ENCODE measurements at regions not wholly inside any gene's neighbourhood (a gene's known extent, or its start where the extent isn't known, plus 50 kb on each side); places are given as distances from the start of the nearest gene placed in this dataset.
"Not testable (repeated sequence)": the region's sequence is repeated elsewhere in the genome, so short reads cannot be mapped to it uniquely, and the experiment has no call there.

DNA sequence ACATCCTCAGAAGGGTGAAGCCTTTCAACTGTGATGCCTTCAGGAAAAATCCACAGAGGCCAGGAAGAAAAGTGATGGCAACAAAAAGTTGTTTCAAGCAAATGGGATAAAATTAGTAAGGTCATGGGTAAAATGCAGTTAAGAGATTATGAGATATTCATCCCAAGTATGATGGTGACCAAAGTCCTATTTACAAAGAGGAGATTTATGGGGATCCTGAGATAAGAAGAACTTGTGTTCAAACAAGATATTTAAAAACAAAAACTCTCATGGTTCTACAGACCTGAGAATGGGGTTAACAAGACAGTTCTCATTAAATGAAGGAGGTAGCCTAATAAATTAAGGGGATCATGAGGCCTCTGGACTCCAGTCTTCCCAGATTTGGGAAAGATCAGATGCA is 184.4 kb downstream of the FCRL5 start:
- DNase-seq = no peak

DNA sequence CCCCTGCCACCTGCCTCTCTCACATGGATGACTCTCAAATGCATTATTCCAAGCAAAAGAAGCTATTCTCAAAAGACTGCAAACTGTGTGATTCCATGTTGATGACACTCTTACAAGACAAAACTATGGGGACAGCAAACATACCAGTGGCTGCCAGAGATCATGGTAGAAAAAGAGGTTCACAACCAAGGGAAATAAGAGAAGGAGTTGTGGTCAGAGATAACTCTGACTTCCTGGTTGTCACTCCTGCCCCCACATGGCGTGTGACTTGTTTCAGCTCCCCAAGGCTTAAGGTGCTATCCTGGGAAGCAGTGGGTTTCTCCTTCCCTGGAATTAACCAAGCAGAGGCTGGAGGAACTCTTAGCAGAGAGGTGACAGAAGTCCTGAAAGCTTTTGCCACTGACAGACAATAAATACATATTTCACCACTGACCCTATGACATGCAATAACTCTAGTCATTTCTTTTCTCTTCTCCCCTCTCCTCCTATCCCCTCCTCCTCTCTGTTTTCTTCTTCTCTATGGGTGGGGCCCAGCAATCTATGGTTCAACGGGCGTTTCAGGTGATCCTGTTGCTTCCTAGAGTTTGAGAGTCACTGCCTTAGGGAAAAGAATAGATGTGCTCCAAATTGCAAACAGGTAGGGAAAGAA is 185.1 kb downstream of the FCRL5 start:
- DNase-seq = no peak

DNA sequence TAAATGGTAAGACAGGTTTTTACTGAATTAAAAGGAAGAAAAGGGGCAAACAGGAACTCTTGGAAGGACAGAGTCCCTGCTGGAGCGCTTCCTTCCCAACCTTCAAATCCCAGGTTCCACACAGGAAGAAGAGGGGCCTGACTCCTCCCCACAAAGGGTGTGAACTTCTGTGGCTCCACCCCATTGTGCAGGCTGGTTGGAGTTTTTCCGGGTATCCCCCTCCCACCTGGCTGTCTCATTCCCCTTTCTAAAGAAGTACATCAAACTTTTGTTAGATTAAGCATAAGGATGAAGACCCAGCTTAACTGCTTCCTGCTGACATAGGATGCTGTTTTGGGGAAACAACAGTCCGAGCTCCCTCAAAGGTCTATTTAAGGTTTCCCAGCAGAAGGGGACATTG is 187.7 kb downstream of the FCRL5 start:
- DNase-seq = no peak

DNA sequence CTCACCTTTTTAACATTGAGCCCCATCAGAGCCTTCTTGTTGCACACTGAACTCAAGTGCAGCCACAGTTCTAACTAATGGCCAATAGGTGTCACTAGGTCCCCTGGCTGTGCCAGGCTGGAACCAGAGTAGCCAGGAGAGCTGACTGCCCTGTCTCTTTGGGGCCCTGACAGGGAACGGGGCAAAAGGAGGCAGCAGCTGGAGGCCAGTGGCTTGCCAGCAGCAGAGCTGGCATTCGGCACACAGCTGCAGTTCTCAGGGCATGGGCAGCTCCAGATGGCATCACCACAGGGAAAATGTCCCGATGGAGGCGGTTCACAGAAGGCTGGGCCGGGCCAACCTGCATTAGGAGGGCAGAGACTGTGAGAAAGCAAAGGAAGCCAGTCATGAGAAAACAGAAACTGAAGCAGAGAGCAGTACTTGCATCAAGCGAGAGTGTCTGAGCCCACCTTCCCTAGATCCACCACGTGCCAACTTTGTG is 188.6 kb downstream of the FCRL5 start:
- peak; percentile 38 for DNase-seq

DNA sequence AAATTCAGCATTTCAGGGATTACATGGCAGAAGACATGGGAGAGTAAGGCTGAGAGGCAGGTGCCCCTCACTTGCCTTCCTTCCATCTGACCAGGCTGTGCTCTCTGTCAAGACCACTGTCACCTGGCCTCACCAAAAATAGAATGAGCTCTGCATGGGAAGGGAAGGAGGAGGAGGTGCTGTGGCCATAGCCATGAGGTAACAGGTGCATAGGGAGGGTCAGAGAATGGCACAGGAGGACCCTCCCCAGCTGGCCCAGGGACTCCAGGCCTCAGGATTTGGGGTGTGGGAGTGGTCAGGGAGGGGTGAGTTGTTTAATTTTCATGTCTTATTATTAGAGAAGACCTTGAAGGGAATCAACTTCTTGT is 192.3 kb downstream of the FCRL5 start:
- no peak for DNase-seq

DNA sequence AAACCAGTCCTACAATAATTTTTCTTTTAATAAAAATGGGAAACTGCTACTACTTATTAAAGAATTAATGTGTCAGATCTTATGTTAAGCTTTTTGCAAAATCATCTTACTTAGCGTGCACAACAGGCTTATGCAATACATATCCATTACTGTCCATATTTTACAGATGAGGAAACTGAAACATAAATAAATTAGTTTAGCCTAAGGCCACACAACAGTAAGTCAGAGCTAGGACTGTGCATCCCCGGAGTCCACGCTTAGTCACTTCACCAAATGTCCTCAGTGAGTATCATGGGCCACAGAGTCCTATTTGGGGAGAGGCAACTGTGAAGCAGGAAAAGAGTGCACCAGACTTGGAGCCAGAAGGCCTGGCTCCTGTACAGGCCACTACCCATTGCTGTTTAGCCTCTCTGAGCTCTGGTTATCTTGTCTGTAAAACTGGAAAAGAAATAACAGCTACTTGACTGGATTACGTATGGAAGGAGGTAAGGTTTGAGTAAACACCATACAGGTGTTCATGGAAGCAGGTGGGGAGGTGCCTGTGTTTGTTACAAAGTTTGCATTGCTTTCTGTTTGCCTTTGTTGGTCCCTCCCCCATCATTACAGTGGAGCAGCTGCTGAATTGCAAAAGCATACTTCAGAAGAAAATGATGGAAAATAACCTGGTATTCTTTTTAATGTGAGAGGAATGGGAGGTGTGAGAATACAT is 192.8 kb downstream of the FCRL5 start:
- DNase-seq = no peak

DNA sequence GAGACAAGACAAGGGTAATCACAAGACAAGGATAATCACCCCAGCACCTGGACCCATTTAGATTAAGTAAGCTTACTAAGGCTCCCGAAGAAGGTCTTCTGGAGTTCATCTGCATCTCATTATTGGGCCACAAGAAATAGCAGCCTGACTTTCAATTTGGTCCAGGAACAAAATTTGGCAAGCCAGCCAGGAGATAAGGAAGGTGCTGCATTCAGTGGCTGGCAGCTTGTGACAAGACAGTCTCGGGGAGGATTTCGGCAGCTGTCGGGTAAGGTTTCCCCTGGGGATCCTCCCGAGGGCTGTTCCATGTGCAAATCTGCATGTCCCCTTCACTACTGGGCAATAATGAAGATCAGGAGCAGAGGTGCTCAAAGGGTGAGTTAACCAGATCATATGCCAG is 195.2 kb downstream of the FCRL5 start:
- no peak for DNase-seq

DNA sequence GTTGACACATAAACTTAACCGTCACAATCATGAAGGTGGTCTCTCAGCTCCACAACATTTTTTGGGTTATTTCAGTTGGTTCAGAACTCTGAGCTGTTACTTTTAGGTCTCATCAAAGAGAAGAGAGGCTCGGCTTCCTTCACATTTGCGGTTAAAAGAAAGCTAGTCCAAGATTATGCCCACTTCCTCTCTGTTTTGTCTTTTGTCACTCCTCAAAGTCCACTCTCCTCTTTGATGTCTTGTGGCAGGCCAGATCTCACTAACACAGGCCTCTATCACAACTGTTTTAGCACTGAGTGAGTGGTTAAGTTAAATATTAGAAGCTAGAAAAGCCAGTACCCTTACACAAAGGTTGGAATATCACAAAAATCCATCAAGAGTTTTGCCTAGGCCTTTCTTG is 195.7 kb downstream of the FCRL5 start:
- DNase-seq = no peak

DNA sequence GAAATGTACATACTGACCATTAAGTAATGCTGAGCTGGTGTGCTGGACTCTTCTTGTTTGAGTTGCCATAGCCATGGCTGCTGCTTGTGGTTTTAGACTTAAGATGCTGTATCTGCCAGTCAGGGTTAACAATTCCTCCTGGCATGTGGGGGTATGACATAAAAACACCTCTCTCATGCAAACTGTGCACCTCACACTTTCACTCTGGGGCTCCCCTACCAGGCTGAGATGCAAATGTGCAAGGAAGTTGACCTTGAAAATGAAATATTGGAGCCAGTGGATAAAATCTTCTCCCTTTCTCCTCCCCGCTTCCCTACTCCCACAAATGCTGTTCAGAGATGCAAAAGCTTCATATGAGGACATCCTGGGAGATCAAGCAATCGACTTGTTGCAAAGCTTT is 198.8 kb downstream of the FCRL5 start:
- DNase-seq = no peak

DNA sequence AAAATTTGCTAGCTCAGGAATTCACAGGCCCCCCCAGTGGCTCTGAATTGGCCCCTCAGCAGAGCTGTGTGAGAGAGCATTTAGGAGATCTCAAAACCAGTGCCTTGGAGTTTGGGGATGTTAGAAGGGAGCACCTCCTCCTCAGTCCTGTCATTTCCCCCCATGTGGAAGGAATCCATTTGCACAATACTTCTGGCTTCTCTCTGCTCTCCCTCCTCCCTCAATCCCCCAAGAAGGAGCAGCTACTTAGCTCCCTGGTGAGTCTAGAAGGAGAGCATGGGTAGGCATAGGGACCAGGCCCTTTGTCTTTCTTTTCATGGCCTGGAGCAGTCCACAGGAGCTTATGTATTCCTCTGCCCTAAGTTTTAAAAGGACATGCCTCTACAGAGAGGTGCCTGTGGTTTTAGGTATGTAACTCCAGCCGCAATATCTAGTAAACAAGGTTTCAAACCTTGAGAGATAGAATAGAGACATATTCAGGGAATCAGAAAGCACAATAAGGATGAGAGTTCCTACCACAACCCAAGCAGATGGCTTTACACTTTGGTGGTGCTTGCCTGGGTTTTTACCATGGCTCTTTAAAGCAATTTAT is 199.4 kb downstream of the FCRL5 start:
- no peak for DNase-seq

DNA sequence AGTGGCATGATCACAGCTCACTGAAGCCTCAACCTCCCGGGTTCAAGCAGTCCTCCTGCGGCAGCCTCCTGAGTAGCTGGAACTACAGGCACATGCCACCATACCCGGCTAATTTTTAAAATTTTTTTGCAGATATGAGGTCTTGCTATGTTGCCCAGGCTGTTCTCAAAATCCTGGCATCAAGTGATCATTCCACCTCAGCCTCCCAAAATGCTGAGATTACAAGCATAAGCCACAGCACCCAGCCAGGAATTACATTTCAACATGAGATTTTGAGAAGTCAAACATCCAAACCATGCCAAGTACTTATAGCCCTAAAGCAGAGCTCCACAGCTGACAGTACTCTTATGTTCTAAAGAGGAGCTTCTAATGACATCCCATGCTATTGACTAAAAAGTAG is 200.1 kb downstream of the FCRL5 start:
- no peak for DNase-seq

DNA sequence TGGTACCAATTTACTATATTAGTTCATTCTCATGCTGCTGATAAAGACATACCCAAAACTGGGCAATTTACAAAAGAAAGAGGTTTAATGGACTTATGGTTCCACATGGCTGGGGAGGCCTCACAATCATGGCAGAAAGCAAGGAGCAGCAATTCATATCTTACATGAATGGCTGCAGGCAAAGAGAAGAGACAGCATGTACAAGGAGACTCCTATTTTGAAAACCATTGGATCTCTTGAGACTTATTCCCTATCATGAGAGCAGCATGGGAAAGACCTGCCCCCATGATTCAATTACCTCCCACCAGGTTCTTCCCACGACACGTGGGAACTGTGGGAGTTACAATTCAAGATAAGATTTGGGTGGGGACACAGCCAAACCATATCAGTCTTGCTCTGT is 200.5 kb downstream of the FCRL5 start:
- not testable (repeated sequence) for DNase-seq

DNA sequence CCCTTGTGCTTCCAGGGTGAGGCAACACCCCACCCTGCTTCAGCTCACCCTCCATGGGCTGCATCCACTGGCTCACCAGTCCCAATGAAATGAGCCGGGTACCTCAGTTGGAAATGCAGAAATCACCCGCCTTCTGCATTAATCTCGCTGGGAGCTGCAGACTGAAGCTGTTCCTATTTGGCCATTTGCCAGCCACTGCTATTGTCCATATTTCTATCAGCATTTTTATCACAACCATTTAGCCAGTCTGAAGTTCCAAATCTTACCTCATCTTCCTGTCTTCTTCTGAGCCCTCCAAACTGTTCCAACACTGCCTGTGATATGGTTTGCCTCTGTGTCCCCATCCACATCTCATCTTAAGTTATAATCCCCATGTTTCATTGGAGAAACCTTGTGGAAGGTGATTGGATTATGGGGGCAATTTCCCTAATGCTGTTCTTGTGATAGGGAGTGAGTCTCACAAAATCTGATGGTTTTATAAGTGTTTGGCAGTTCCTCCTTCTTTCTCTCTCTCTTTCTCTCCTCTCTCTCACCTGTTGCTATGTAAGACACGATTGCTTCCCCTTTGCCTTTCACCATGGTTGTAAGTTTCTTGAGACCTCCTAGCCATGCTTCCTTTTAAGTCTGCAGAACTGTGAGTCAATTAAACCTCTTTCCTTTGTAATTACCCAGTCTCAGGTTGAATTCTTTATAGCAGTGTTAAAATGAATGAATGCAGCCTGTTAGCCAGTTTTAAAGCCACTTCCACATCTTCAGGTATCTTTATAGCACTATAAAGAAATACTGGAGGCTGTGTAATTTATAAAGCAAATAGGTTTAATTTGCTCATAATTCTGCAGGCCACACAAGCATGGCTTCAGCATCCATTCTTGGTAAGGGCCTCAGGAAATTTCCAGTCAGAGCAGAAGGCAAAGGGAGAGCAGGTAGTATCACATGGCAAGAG is 203.5 kb downstream of the FCRL5 start:
- DNase-seq = no peak

DNA sequence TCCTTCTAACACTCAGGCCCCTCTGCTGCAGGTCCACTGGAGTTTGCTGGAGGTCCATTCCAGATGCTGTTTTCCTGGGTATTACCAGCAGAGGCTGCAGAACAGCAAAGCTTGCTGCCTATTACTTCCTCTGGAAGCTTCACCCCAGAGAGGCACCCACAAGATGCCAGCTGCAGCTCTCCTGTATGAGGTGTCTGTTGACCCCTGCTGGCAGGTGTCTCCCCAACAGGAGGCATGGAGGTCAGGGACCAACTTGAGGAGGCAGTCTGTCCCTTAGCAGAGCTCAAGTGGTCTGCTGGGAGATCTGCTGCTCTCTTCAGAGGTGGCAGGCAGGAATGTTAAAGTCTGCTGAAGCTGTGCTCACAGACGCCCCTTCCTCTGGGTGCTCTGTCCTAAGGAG is 204.8 kb downstream of the FCRL5 start:
- no peak for DNase-seq

DNA sequence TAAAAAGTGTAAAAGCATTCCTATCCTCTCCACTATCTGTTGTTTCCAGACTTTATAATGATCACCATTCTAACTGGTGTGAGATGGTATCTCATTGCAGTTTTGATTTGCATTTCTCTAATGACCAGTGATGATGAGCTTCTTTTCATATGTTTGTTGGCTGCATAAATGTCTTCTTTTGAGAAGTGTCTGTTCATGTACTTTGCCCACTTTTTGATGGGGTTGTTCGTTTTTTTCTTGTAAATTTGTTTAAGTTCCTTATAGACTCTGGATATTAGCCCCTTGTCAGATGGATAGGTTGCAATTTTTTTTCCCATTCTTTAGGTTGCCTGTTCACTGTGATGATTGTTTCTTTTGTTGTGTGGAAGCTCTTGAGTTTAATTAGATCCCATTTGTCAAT is 199.6 kb upstream of the ETV3 start:
- DNase-seq = not testable (repeated sequence)

DNA sequence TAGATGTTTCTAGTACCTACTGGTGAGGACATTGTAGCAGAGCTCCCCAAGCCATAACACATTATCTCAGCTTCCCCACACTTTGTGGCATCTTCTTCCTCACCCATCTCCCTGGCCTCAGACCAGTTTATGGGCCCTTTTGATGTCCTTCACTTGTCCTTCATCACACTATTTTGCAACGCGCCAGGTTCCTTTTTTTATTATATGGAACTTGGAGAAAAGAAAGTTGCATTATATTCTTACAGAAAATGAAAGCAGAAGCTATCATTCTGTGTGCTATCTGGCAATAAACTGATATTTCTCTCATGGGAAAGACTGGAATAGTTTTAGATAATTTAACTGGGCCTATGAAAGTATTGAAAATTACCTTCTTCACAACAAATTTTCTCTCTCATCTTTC is 196.9 kb upstream of the ETV3 start:
- no peak for DNase-seq

DNA sequence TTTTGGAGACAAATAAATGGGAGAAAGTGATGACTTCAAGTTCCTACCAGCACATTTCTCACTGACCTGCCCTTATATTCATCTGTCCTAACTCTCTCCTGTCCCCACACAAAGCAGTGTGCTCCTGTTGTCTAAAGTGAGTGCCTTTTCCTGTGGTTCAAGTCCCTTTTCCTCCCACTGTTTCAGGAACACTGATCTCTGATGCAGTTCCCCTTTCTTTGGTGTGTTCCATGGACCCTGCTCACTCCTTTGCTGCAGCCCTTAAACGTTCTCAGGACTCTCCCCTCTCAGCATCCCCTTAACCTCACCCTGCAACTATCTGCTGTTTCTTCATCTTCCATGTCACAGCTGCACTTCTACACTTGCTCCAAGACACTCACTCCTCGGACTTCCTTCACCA is 195.8 kb upstream of the ETV3 start:
- DNase-seq = no peak

DNA sequence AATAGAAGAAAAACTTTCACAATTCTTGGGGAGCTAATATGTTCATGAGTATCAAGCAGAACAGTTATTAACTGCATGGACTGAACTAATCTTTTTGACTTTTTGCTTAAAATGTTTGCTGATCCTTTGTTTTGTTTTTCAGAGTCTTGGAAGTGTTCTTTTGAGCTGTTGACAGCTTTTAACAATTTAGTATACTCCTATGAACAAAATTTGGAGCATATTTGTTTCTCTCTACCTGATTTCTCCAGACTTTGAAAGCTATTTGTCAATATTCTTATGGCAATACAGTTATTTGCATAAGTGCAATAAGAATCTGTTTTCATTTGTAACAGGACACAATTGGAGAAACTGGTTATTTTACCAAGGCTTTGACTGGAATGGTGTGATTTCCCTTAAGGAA is 192.0 kb upstream of the ETV3 start:
- not testable (repeated sequence) for DNase-seq

DNA sequence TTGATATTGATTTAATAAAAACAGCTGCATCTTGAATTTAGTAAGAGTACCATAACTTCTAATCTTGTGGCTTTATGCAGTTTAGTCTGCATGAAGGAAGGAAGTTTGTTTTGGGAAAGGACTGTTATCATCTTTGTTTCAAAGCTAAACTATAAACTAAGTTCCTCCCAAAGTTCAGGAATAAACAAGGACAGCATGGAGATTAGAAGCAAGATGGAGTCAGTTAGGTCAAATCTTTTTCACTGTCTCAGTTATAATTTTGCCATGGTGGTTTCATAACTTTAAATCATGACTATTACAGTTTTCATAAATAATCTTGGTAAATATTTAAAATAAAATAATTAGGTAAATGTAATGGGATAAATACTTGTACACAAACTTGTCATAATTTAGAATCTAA is 189.9 kb upstream of the ETV3 start:
- not testable (repeated sequence) for DNase-seq

DNA sequence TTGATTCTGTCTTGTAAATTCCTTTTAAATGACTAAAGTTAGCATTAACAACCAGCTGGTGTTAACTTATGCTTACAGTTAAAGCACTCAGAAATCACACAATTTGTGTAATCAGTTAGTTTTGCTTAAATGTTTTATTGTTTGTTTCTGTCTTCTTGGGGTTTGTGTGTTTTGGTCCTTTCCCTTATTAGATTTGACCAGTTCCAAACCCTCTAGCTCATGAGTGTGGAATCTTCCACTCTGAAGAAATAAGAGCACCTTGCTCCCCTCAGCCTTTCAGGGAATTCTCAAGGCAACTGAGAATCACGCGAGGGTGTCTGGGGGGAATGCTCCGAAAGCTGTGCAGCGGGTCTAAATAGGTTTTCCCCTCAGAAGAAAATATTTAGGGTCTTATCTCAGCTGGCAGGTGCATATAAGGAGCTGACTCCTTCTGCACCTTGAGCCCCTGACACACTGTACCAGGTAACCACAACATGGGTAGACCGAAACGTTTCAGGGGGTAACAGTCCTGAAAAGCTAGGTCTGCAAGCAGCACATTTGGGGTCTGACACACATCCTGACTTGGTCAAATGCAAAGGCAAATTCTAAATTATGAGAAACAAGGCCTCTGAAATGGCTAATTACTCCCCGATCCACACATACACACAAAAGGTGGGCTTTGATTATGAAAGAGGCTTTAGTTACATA is 188.1 kb upstream of the ETV3 start:
- DNase-seq = no peak

DNA sequence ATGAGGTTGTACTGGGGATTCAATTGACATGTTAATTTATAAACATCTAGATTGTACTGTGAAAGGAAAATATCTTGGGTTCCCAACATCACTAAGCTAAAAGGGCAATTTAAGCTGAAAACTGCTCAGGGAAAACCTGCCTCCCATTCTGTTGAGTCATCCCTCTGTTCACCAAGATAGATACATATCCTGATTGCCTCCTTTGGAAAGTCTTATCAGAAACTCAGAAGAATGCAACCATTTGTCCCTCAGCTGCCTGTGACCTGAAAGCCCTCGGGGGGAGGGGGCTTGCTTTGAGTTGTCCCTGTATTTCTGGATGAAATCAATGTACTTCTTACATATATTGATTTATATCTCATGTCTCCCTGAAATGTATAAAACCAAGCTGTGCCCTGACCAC is 187.0 kb upstream of the ETV3 start:
- DNase-seq = no peak

DNA sequence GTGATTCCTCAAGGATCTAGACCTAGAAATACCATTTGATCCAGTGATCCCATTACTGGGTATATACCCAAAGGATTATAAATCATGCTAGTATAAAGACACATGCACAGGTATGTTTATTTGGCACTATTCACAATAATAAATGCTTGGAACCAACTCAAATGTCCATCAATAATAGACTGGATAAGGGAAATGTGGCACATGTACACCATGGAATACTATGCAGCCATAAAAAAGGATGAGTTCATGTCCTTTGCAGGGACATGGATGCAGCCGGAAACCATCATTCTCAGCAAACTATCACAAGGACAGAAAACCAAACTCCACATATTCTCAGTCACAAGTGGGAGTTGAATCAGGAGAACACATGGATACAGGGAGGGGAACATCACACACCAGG is 183.8 kb upstream of the ETV3 start:
- DNase-seq = not testable (repeated sequence)

DNA sequence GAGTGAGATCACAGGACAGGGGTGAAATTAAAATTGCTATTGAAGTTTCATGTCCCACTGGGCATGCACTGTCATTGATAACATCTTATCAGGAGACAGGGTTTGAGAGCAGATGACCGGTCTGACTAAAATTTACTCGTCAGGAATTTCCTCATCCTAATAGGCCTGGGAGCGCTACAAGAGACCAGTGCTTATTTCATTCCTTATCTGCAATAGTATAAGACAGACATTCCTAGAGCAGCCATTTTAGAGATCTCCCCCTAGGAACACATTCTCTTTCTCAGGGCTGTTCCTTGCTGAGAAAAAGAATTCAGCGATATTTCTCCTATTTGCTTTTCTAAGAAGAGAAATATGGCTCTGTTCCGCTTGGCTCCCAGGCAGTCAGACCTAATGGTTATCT is 181.4 kb upstream of the ETV3 start:
- no peak for DNase-seq

Measured in fibroblast of skin of right quadriceps (primary cell).